OCI-LY7 (cell line): ENCODE measurements at regions not wholly inside any gene's neighbourhood (a gene's known extent, or its start where the extent isn't known, plus 50 kb on each side); places are given as distances from the start of the nearest gene placed in this dataset.

ENCODE experiments used
- BruUV-seq: library from RNA; stranded (reverse); fragments of 400-500 nt; replicated peaks from 2 replicates; lab custom pipeline; 2021; lab: Mats Ljungman, UMichigan
- CTCF ChIA-PET: fragments of 300-600 bp; sonication (Branson Sonifier 250); formaldehyde crosslinking; loops from one replicate; lab custom pipeline; 2022; ENCODE audit warnings: antibody characterized with exemption; ENCODE audit not compliant: unreplicated experiment; lab: Charles Lee
- POLR2A ChIA-PET: fragments of 300-600 bp; sonication (Branson Sonifier 250); formaldehyde crosslinking; loops from one replicate; lab custom pipeline; 2022; ENCODE audit warnings: antibody characterized with exemption; lab: Charles Lee
- DNase-seq: peaks from one replicate; pipeline ENCODE4 v3.0.0-alpha.2; 2015; ENCODE audit warnings: low spot score
- H2AFZ ChIP-seq: fragments of 200-600 bp; sonication (generic), shearing (Covaris generic); 2 replicates; pipeline ENCODE4 v1.6.1; 2014; ENCODE audit warnings: mild to moderate bottlenecking, antibody characterized with exemption, low read length, moderate library complexity
- H3K27ac ChIP-seq: fragments of 200-600 bp; sonication (generic); 2 replicates; pipeline ENCODE4 v1.5.1; 2014; ENCODE audit warnings: mixed run types, low read depth, mild to moderate bottlenecking, moderate library complexity, low read length, inconsistent platforms; ENCODE audit not compliant: poor library complexity, severe bottlenecking
- H3K36me3 ChIP-seq: fragments of 200-600 bp; sonication (generic); 2 replicates; pipeline ENCODE4 v1.6.1; 2014; ENCODE audit warnings: mild to moderate bottlenecking, antibody characterized with exemption, low read length, moderate library complexity, mixed read lengths; ENCODE audit not compliant: insufficient read depth
- H3K4me1 ChIP-seq: fragments of 200-600 bp; sonication (generic); 2 replicates; pipeline ENCODE4 v1.5.1; 2014; ENCODE audit warnings: mild to moderate bottlenecking, low read length; ENCODE audit not compliant: insufficient read depth, poor library complexity, severe bottlenecking
- H3K4me2 ChIP-seq: fragments of 200-600 bp; sonication (generic); 2 replicates; pipeline ENCODE4 v1.6.1; 2014; ENCODE audit warnings: mild to moderate bottlenecking, low read length
- H3K4me3 ChIP-seq: fragments of 200-600 bp; sonication (generic); 2 replicates; pipeline ENCODE4 v1.5.1; 2014; ENCODE audit warnings: mild to moderate bottlenecking, low read depth, low read length; ENCODE audit not compliant: poor library complexity, severe bottlenecking
- H3K79me2 ChIP-seq: fragments of 200-600 bp; sonication (generic); 2 replicates; pipeline ENCODE4 v1.6.1; 2016; ENCODE audit warnings: low read depth, mild to moderate bottlenecking, low read length, moderate library complexity, mixed read lengths; ENCODE audit not compliant: insufficient read depth
- H3K9me2 ChIP-seq: fragments of 200-600 bp; sonication (generic); 2 replicates; pipeline ENCODE4 v1.6.1; 2016; ENCODE audit warnings: mild to moderate bottlenecking, low read length, mixed read lengths; ENCODE audit not compliant: insufficient read depth
- H3K9me3 ChIP-seq: fragments of 200-600 bp; sonication (generic); 2 replicates; pipeline ENCODE4 v1.6.1; 2014; ENCODE audit warnings: mild to moderate bottlenecking, mixed run types, low read length, mixed read lengths
- H4K20me1 ChIP-seq: fragments of 200-600 bp; sonication (generic); 2 replicates; pipeline ENCODE4 v1.6.1; 2014; ENCODE audit warnings: mild to moderate bottlenecking, antibody characterized with exemption, low read length, moderate library complexity, mixed read lengths; ENCODE audit not compliant: insufficient read depth
- CTCF ChIP-seq: fragments of 200-600 bp; sonication (generic); conservative IDR thresholded peaks from 2 replicates; pipeline ENCODE4 v1.5.1; 2014; ENCODE audit warnings: mild to moderate bottlenecking, antibody characterized with exemption, low read length, moderate library complexity, mixed read lengths
- EZH2phosphoT487 ChIP-seq: fragments of 200-600 bp; sonication (generic); IDR thresholded peaks from 2 replicates; pipeline ENCODE4 v1.6.1; 2018; ENCODE audit warnings: low read depth, borderline replicate concordance, mild to moderate bottlenecking, mixed run types, antibody characterized with exemption, low read length, moderate library complexity, mixed read lengths
- intact Hi-C: fragments of 100-400 bp; cut with micrococcal nuclease; formaldehyde crosslinking; loops from one replicate; pipeline ENCODE4 v1.10.0; 2022; ENCODE audit not compliant: unreplicated experiment

GRCh38 chr2:128984081-128984480 lies 665.4 kb upstream of the HS6ST1 start:
- Histone ChIP-seq H3K9me3 (no peaks in the 10 kb centered on the region), H3K27ac (no peak overlapping the region), H3K4me3 (no peak overlapping the region), H3K4me2 (no peak overlapping the region), H3K36me3 (no peaks in the 10 kb centered on the region), H4K20me1 (no peaks in the 10 kb centered on the region), H2AFZ (no peak overlapping the region), H3K9me2 (no peaks in the 10 kb centered on the region), H3K4me1 (no peaks in the 10 kb centered on the region), H3K79me2 (no peaks in the 10 kb centered on the region)
- no TSS peak for BruUV-seq
- ChIA-PET POLR2A (no interaction called here), CTCF (no interaction called here)
- intact Hi-C loops: no loop called here
- no peak for TF ChIP-seq EZH2phosphoT487
- no peak for TF ChIP-seq CTCF
- DNase-seq: no peak

GRCh38 chr2:128984855-128985254 lies 666.2 kb upstream of the HS6ST1 start:
- CTCF ChIA-PET: no interaction called here
- BruUV-seq: no TSS peak

More at GRCh38 chr2:128984855-128985254, 666.2 kb upstream of the HS6ST1 start:
- TF ChIP-seq CTCF (no peak), EZH2phosphoT487 (no peak)
- Histone ChIP-seq H3K79me2 (no peaks in the 10 kb centered on the region), H3K9me3 (no peaks in the 10 kb centered on the region), H3K27ac (no peak overlapping the region), H3K4me1 (no peaks in the 10 kb centered on the region), H2AFZ (no peak overlapping the region), H3K9me2 (no peaks in the 10 kb centered on the region), H4K20me1 (no peaks in the 10 kb centered on the region), H3K4me2 (no peak overlapping the region), H3K36me3 (no peaks in the 10 kb centered on the region), H3K4me3 (no peak overlapping the region)
- POLR2A ChIA-PET: no interaction called here
- intact Hi-C loops: no loop called here
- DNase-seq: no peak
